A549 (cell line): ENCODE measurements at regions not wholly inside any gene's neighbourhood (a gene's known extent, or its start where the extent isn't known, plus 50 kb on each side); places are given as distances from the start of the nearest gene placed in this dataset.
"Not testable (repeated sequence)": the region's sequence is repeated elsewhere in the genome, so short reads cannot be mapped to it uniquely, and the experiment has no call there.

ENCODE experiments used
- KDM1A ChIP-seq: fragments of 200-600 bp; sonication (generic); IDR thresholded peaks from 2 replicates; pipeline ENCODE4 v1.6.1; 2016; ENCODE audit warnings: low read depth, mild to moderate bottlenecking
- MAFK ChIP-seq: fragments of 450-650 bp; IDR thresholded peaks from 2 replicates; pipeline ENCODE4 v1.6.1; 2014; ENCODE audit not compliant: partially characterized antibody
- TF ChIP-seq, protein P1 (sequence below): fragments of >200 bp; sonication (Bioruptor Twin); formaldehyde crosslinking; IDR thresholded peaks from 3 replicates; pipeline ENCODE4 v1.5.1; 2016

GRCh38 chr14:89665300-89666081 is 248.5 kb upstream of the FOXN3 start:
- not testable (repeated sequence) for TF ChIP-seq KDM1A, MAFK
- TF ChIP-seq, protein P1, sequence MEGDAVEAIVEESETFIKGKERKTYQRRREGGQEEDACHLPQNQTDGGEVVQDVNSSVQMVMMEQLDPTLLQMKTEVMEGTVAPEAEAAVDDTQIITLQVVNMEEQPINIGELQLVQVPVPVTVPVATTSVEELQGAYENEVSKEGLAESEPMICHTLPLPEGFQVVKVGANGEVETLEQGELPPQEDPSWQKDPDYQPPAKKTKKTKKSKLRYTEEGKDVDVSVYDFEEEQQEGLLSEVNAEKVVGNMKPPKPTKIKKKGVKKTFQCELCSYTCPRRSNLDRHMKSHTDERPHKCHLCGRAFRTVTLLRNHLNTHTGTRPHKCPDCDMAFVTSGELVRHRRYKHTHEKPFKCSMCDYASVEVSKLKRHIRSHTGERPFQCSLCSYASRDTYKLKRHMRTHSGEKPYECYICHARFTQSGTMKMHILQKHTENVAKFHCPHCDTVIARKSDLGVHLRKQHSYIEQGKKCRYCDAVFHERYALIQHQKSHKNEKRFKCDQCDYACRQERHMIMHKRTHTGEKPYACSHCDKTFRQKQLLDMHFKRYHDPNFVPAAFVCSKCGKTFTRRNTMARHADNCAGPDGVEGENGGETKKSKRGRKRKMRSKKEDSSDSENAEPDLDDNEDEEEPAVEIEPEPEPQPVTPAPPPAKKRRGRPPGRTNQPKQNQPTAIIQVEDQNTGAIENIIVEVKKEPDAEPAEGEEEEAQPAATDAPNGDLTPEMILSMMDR = not testable (repeated sequence)
